Thyroid gland (tissue), 4 donors: ENCODE measurements at regions not wholly inside any gene's neighbourhood (a gene's known extent, or its start where the extent isn't known, plus 50 kb on each side); places are given as distances from the start of the nearest gene placed in this dataset.

Experiments used
- POLR2A ChIP-seq, 2 donors: fragments of 450-650 bp; IDR thresholded peaks; one replicate each; pipeline ENCODE4 v1.6.1; 2017; ENCODE audit warnings: antibody characterized with exemption in 2 of 2, mild to moderate bottlenecking in 2 of 2, moderate library complexity in 1 of 2
- TF ChIP-seq, protein P1 (sequence below), 6 experiments: fragments of 200-600 bp in 3 of 6; fragments of 450-650 bp in 3 of 6; sonication (generic) in 3 of 6; IDR thresholded peaks; one replicate each; pipeline ENCODE4 v1.5.1; 2016 to 2019; ENCODE audit warnings: antibody characterized with exemption in 6 of 6, mild to moderate bottlenecking in 2 of 6, inconsistent platforms in 1 of 6, moderate library complexity in 1 of 6

DNA sequence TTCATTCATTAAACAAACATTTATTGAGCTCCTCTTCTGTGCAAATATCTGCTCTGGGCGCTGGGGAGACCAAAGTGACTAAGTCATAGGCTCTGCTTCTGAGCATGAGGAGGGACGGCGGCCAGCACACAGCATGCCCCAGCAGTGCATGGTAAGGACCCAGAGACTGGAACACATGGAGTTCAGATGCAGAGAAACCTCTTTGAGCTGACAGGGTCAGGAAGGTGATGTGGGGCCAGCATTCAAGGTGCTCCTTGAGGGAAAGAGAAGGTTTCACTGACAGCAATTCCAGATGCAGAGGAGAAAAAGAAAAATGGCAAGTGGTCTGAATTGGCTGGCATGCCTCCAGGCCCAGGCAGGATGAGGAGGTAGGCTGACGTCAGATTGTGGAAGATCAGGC is 234.5 kb downstream of the UACA start:
- TF ChIP-seq, protein P1, sequence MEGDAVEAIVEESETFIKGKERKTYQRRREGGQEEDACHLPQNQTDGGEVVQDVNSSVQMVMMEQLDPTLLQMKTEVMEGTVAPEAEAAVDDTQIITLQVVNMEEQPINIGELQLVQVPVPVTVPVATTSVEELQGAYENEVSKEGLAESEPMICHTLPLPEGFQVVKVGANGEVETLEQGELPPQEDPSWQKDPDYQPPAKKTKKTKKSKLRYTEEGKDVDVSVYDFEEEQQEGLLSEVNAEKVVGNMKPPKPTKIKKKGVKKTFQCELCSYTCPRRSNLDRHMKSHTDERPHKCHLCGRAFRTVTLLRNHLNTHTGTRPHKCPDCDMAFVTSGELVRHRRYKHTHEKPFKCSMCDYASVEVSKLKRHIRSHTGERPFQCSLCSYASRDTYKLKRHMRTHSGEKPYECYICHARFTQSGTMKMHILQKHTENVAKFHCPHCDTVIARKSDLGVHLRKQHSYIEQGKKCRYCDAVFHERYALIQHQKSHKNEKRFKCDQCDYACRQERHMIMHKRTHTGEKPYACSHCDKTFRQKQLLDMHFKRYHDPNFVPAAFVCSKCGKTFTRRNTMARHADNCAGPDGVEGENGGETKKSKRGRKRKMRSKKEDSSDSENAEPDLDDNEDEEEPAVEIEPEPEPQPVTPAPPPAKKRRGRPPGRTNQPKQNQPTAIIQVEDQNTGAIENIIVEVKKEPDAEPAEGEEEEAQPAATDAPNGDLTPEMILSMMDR (IDR thresholded peaks at IDR 0.05) = no peak
- no peak for TF ChIP-seq POLR2A (IDR thresholded peaks at IDR 0.05)
